ENCODE measurements at regions not wholly inside any gene's neighbourhood (a gene's known extent, or its start where the extent isn't known, plus 50 kb on each side); places are given as distances from the start of the nearest gene placed in this dataset.

- no peak for TF ChIP-seq CTCF (conservative IDR thresholded peaks at IDR 0.05)
- H3K27me3 Mint-ChIP-seq (ENCODE audit: insufficient read depth), result no peaks in the 10 kb centered on the region
- Histone ChIP-seq H3K36me3 (ENCODE audit: control insufficient read depth, insufficient read depth, low read length) (no peaks in the 10 kb centered on the region), H3K4me3 (ENCODE audit: low read length) (no peak overlapping the region), H3K4me1 (ENCODE audit: control insufficient read depth, insufficient read depth, low read length) (peaks cover 5% of the 10 kb centered on the region), H3K27ac (ENCODE audit: low read depth, low read length) (peak overlapping the region; percentile 59), H3K9me3 (ENCODE audit: control insufficient read depth, low read length) (no peaks in the 10 kb centered on the region), H3K27me3 (ENCODE audit: control insufficient read depth, insufficient read depth, low read length, poor library complexity, severe bottlenecking) (no peaks in the 10 kb centered on the region), H3K9ac (ENCODE audit: extremely low read depth, low read length, poor library complexity, severe bottlenecking) (no peak overlapping the region)
- H3K27ac Mint-ChIP-seq, result no peak overlapping the region
- H3K4me3 Mint-ChIP-seq, result no peak overlapping the region
- WGBS, 2 experiments (ENCODE audit: insufficient coverage in 1 of 2, insufficient read length in 1 of 2), result 52 to 83% methylated on average over 5 to 9 of the region's 10 CpGs
- H3K36me3 Mint-ChIP-seq (ENCODE audit: low read depth), result no peaks in the 10 kb centered on the region
- peaks cover 10% of the 10 kb centered on the region for H3K4me1 Mint-ChIP-seq
- H3K9me3 Mint-ChIP-seq, result no peaks in the 10 kb centered on the region
- DNase-seq, result no peak
Measured at GRCh38 chr13:80235166-80235966, 105.6 kb downstream of the SPRY2 start.

- H3K4me1 Mint-ChIP-seq, result no peaks in the 10 kb centered on the region
- no peak overlapping the region for H3K4me3 ChIP-seq (ENCODE audit: low read length)
- H3K27me3 ChIP-seq (ENCODE audit: control insufficient read depth, insufficient read depth, low read length, poor library complexity, severe bottlenecking), result no peaks in the 10 kb centered on the region
- no peaks in the 10 kb centered on the region for H3K36me3 ChIP-seq (ENCODE audit: control insufficient read depth, insufficient read depth, low read length)
- H3K9me3 Mint-ChIP-seq, result no peaks in the 10 kb centered on the region
- no peak overlapping the region for H3K4me3 Mint-ChIP-seq
- H3K36me3 Mint-ChIP-seq (ENCODE audit: low read depth), result no peaks in the 10 kb centered on the region
- no peak for TF ChIP-seq CTCF (conservative IDR thresholded peaks at IDR 0.05)
- WGBS, 2 experiments (ENCODE audit: insufficient coverage in 1 of 2, insufficient read length in 1 of 2), result 86 to 97% methylated on average over 1 to 2 of the region's 2 CpGs
- DNase-seq, result no peak
- H3K27me3 Mint-ChIP-seq (ENCODE audit: insufficient read depth), result no peaks in the 10 kb centered on the region
- H3K27ac Mint-ChIP-seq, result no peak overlapping the region
- H3K27ac ChIP-seq (ENCODE audit: low read depth, low read length), result no peak overlapping the region
- H3K9me3 ChIP-seq (ENCODE audit: control insufficient read depth, low read length), result peaks cover 7% of the 10 kb centered on the region
- H3K9ac ChIP-seq (ENCODE audit: extremely low read depth, low read length, poor library complexity, severe bottlenecking), result no peak overlapping the region
- H3K4me1 ChIP-seq (ENCODE audit: control insufficient read depth, insufficient read depth, low read length), result no peaks in the 10 kb centered on the region
Measured at GRCh38 chr13:80227645-80228044, 113.3 kb downstream of the SPRY2 start.

- Histone ChIP-seq H3K9me3 (ENCODE audit: control insufficient read depth, low read length) (peaks cover 7% of the 10 kb centered on the region), H3K27ac (ENCODE audit: low read depth, low read length) (no peak overlapping the region), H3K27me3 (ENCODE audit: control insufficient read depth, insufficient read depth, low read length, poor library complexity, severe bottlenecking) (no peaks in the 10 kb centered on the region), H3K4me3 (ENCODE audit: low read length) (no peak overlapping the region), H3K9ac (ENCODE audit: extremely low read depth, low read length, poor library complexity, severe bottlenecking) (no peak overlapping the region), H3K4me1 (ENCODE audit: control insufficient read depth, insufficient read depth, low read length) (no peaks in the 10 kb centered on the region), H3K36me3 (ENCODE audit: control insufficient read depth, insufficient read depth, low read length) (no peaks in the 10 kb centered on the region)
- no peaks in the 10 kb centered on the region for H3K9me3 Mint-ChIP-seq
- no peaks in the 10 kb centered on the region for H3K36me3 Mint-ChIP-seq (ENCODE audit: low read depth)
- no peaks in the 10 kb centered on the region for H3K4me1 Mint-ChIP-seq
- no peak overlapping the region for H3K4me3 Mint-ChIP-seq
- H3K27me3 Mint-ChIP-seq (ENCODE audit: insufficient read depth), result no peaks in the 10 kb centered on the region
- 87 to 100% methylated on average over 1 to 2 of the region's 2 CpGs for WGBS, 2 experiments (ENCODE audit: insufficient coverage in 1 of 2, insufficient read length in 1 of 2)
- no peak for DNase-seq
- TF ChIP-seq CTCF (conservative IDR thresholded peaks at IDR 0.05), result no peak
- H3K27ac Mint-ChIP-seq, result no peak overlapping the region
Measured at GRCh38 chr13:80226645-80227044, 114.3 kb downstream of the SPRY2 start.
